Neural cell (in vitro differentiated cells): ENCODE measurements at regions not wholly inside any gene's neighbourhood (a gene's known extent, or its start where the extent isn't known, plus 50 kb on each side); places are given as distances from the start of the nearest gene placed in this dataset.
"Not testable (repeated sequence)": the region's sequence is repeated elsewhere in the genome, so short reads cannot be mapped to it uniquely, and the experiment has no call there.

Experiments used
- H2AFZ ChIP-seq: fragments of 200-600, 300-800 bp; sonication (generic), shearing (Covaris generic); 2 replicates; pipeline ENCODE4 v1.6.0; 2014; ENCODE audit warnings: low read depth, mild to moderate bottlenecking, antibody characterized with exemption, low read length, moderate library complexity
- H3F3A ChIP-seq: fragments of 200-600 bp; shearing (Covaris generic); 2 replicates; pipeline ENCODE4 v1.6.1; 2016; ENCODE audit warnings: mild to moderate bottlenecking, moderate library complexity, mixed read lengths, antibody characterized with exemption, low read length; ENCODE audit not compliant: insufficient read depth, poor library complexity, severe bottlenecking
- H3K27ac ChIP-seq: fragments of 200-600, 300-800 bp; sonication (generic), shearing (Covaris generic); 2 replicates; pipeline ENCODE4 v1.5.1; 2014; ENCODE audit warnings: mild to moderate bottlenecking, low read length, moderate library complexity
- H3K27me3 ChIP-seq: fragments of 300-800, 200-600 bp; sonication (generic), shearing (Covaris generic); 2 replicates; pipeline ENCODE4 v1.6.0; 2014; ENCODE audit warnings: mild to moderate bottlenecking, low read depth, low read length, moderate library complexity; ENCODE audit not compliant: insufficient read depth
- H3K36me3 ChIP-seq: fragments of 300-800, 200-600 bp; sonication (generic), shearing (Covaris generic); 2 replicates; pipeline ENCODE4 v1.5.1; 2014; ENCODE audit warnings: mild to moderate bottlenecking, antibody characterized with exemption, low read length, moderate library complexity; ENCODE audit not compliant: insufficient read depth
- H3K4me2 ChIP-seq: fragments of 300-800, 200-600 bp; sonication (generic), shearing (Covaris generic); 2 replicates; pipeline ENCODE4 v1.6.0; 2014; ENCODE audit warnings: mild to moderate bottlenecking, low read length
- H3K4me3 ChIP-seq: fragments of 300-800, 200-600 bp; sonication (generic), shearing (Covaris generic); 2 replicates; pipeline ENCODE4 v1.5.1; 2014; ENCODE audit warnings: mild to moderate bottlenecking, low read length, moderate library complexity
- H3K79me2 ChIP-seq: fragments of 200-600 bp; shearing (Covaris generic); replicated peaks from 2 replicates; pipeline ENCODE4 v1.6.0; 2014; ENCODE audit warnings: mild to moderate bottlenecking, low read length, moderate library complexity; ENCODE audit not compliant: insufficient read depth
- H3K9ac ChIP-seq: fragments of 300-800, 200-600 bp; sonication (generic), shearing (Covaris generic); 2 replicates; pipeline ENCODE4 v1.6.1; 2016; ENCODE audit warnings: mild to moderate bottlenecking, low read length, mixed read lengths
- H3K9me2 ChIP-seq: fragments of 200-600 bp; shearing (Covaris generic); 2 replicates; pipeline ENCODE4 v1.6.1; 2016; ENCODE audit warnings: mild to moderate bottlenecking, low read length, mixed read lengths; ENCODE audit not compliant: insufficient read depth
- H3K9me3 ChIP-seq: fragments of 200-600, 300-800 bp; sonication (generic), shearing (Covaris generic); 2 replicates; pipeline ENCODE4 v1.6.1; 2016; ENCODE audit warnings: mild to moderate bottlenecking, mixed run types, low read length, moderate library complexity, mixed read lengths
- H4K20me1 ChIP-seq: fragments of 200-600 bp; shearing (Covaris generic); 2 replicates; pipeline ENCODE4 v1.6.1; 2016; ENCODE audit warnings: mild to moderate bottlenecking, mixed run types; ENCODE audit not compliant: insufficient read depth
- CTCF ChIP-seq: fragments of 450-650 bp; IDR thresholded peaks from 2 replicates; pipeline ENCODE4 v1.5.1; 2014; ENCODE audit warnings: antibody characterized with exemption, mild to moderate bottlenecking, moderate library complexity; ENCODE audit not compliant: poor library complexity, severe bottlenecking
- EP300 ChIP-seq: fragments of 450-650 bp; conservative IDR thresholded peaks from 2 replicates; pipeline ENCODE4 v1.6.1; 2014; ENCODE audit warnings: antibody characterized with exemption, mild to moderate bottlenecking, moderate library complexity; ENCODE audit not compliant: poor library complexity, severe bottlenecking
- EZH2 ChIP-seq: fragments of 200-600, 300-800 bp; shearing (Covaris generic), sonication (generic); IDR thresholded peaks from 2 replicates; pipeline ENCODE4 v1.6.1; 2014; ENCODE audit warnings: antibody characterized with exemption, low read length, borderline replicate concordance, mild to moderate bottlenecking; ENCODE audit not compliant: insufficient read depth, poor library complexity, severe bottlenecking
- MXI1 ChIP-seq: fragments of 450-650 bp; conservative IDR thresholded peaks from 2 replicates; pipeline ENCODE4 v1.6.1; 2014; ENCODE audit warnings: antibody characterized with exemption, mild to moderate bottlenecking; ENCODE audit not compliant: poor library complexity, severe bottlenecking
- POLR2AphosphoS5 ChIP-seq: IDR thresholded peaks from 2 replicates; pipeline ENCODE4 v1.6.1; 2012
- RAD21 ChIP-seq: fragments of 450-650 bp; conservative IDR thresholded peaks from 2 replicates; pipeline ENCODE4 v1.6.1; 2014; ENCODE audit warnings: antibody characterized with exemption, mild to moderate bottlenecking, moderate library complexity
- REST ChIP-seq: IDR thresholded peaks from 2 replicates; pipeline ENCODE4 v1.6.1; 2012; ENCODE audit warnings: borderline replicate concordance
- SMC3 ChIP-seq: fragments of 450-650 bp; conservative IDR thresholded peaks from 2 replicates; pipeline ENCODE4 v1.6.1; 2014; ENCODE audit warnings: antibody characterized with exemption, mild to moderate bottlenecking, moderate library complexity; ENCODE audit not compliant: poor library complexity
- TAF1 ChIP-seq: IDR thresholded peaks from 2 replicates; pipeline ENCODE4 v1.6.1; 2012; ENCODE audit warnings: low read depth

- H3K9me3 ChIP-seq: no peaks in the 10 kb centered on the region
- no peaks in the 10 kb centered on the region for H4K20me1 ChIP-seq
- no peak overlapping the region for H3K4me2 ChIP-seq
- H3K4me3 ChIP-seq: no peak overlapping the region
- no peaks in the 10 kb centered on the region for H3K9me2 ChIP-seq
- no peaks in the 10 kb centered on the region for H3K36me3 ChIP-seq
- H2AFZ ChIP-seq: no peak overlapping the region
- H3K79me2 ChIP-seq: no peaks in the 10 kb centered on the region
- no peak for TF ChIP-seq SMC3
- H3K9ac ChIP-seq: no peak overlapping the region
- no peaks in the 10 kb centered on the region for H3K27me3 ChIP-seq
- no peaks in the 10 kb centered on the region for H3F3A ChIP-seq
- H3K27ac ChIP-seq: no peak overlapping the region
Observed at GRCh38 chr7:126057979-126058378, 1128.4 kb upstream of the POT1 start.

- H3K9ac ChIP-seq, H3K9me2 ChIP-seq, H3K4me3 ChIP-seq, H3K4me2 ChIP-seq, H3K79me2 ChIP-seq, H3K27me3 ChIP-seq, H3F3A ChIP-seq, H2AFZ ChIP-seq, H3K27ac ChIP-seq, H4K20me1 ChIP-seq, H3K9me3 ChIP-seq, H3K36me3 ChIP-seq: not testable (repeated sequence)
Observed at GRCh38 chr7:126056613-126057012, 1127.0 kb upstream of the POT1 start.

GRCh38 chr7:126052229-126052628 is 1122.6 kb upstream of the POT1 start:
- Histone ChIP-seq H3K9ac (no peak overlapping the region), H2AFZ (no peak overlapping the region), H3K36me3 (no peaks in the 10 kb centered on the region), H3K79me2 (no peaks in the 10 kb centered on the region), H3K4me2 (no peak overlapping the region), H4K20me1 (no peaks in the 10 kb centered on the region), H3F3A (no peaks in the 10 kb centered on the region), H3K27me3 (no peaks in the 10 kb centered on the region), H3K9me2 (no peaks in the 10 kb centered on the region), H3K9me3 (no peaks in the 10 kb centered on the region), H3K4me3 (no peak overlapping the region), H3K27ac (no peak overlapping the region)
- TF ChIP-seq SMC3 (no peak), CTCF (no peak), MXI1 (no peak), RAD21 (no peak), EZH2 (no peak), EP300 (no peak), TAF1 (no peak), REST (no peak), POLR2AphosphoS5 (no peak)
